GM18505 (cell line): ENCODE measurements at regions not wholly inside any gene's neighbourhood (a gene's known extent, or its start where the extent isn't known, plus 50 kb on each side); places are given as distances from the start of the nearest gene placed in this dataset.

Experiments used
- ATAC-seq: cut with Tn5 transposase; IDR thresholded peaks from one replicate; pipeline ENCODE4 v1.9.1; 2021; ENCODE audit not compliant: unreplicated experiment
- POLR2A ChIP-seq: IDR thresholded peaks from 4 replicates; pipeline ENCODE4 v1.6.1; 2011; ENCODE audit warnings: borderline replicate concordance; ENCODE audit not compliant: insufficient read depth, insufficient read length; ENCODE audit errors: extremely low read depth

- no peak for TF ChIP-seq POLR2A
- no peak for ATAC-seq
Observed at GRCh38 chr4:18686338-18687037, 664.9 kb upstream of the LCORL start.

GRCh38 chr4:18684932-18685331 is 663.4 kb upstream of the LCORL start:
- TF ChIP-seq POLR2A = no peak
- no peak for ATAC-seq

GRCh38 chr4:18676526-18676915 is 655.0 kb upstream of the LCORL start:
- TF ChIP-seq POLR2A = no peak
- no peak for ATAC-seq

- no peak for TF ChIP-seq POLR2A
- no peak for ATAC-seq
Observed at GRCh38 chr4:18675586-18676525, 654.3 kb upstream of the LCORL start.

- ATAC-seq = no peak
- no peak for TF ChIP-seq POLR2A
Observed at GRCh38 chr4:18670034-18670433, 648.5 kb upstream of the LCORL start.

- TF ChIP-seq POLR2A = no peak
Observed at GRCh38 chr4:18669390-18669789, 647.8 kb upstream of the LCORL start.

GRCh38 chr4:18666322-18666721 is 644.8 kb upstream of the LCORL start:
- TF ChIP-seq POLR2A = no peak
- no peak for ATAC-seq

More at GRCh38 chr4:18669390-18669789, 647.8 kb upstream of the LCORL start:
- ATAC-seq = no peak

- TF ChIP-seq POLR2A = no peak
- no peak for ATAC-seq
Observed at GRCh38 chr4:18664171-18664570, 642.6 kb upstream of the LCORL start.

GRCh38 chr4:18645351-18645750 is 623.8 kb upstream of the LCORL start:
- no peak for TF ChIP-seq POLR2A
- no peak for ATAC-seq

GRCh38 chr4:18641334-18641733 is 619.8 kb upstream of the LCORL start:
- TF ChIP-seq POLR2A = no peak

GRCh38 chr4:18638031-18638430 is 616.5 kb upstream of the LCORL start:
- no peak for TF ChIP-seq POLR2A
- ATAC-seq = no peak

More at GRCh38 chr4:18641334-18641733, 619.8 kb upstream of the LCORL start:
- no peak for ATAC-seq

- ATAC-seq = no peak
- no peak for TF ChIP-seq POLR2A
Observed at GRCh38 chr4:18636001-18636585, 614.5 kb upstream of the LCORL start.

GRCh38 chr4:18635531-18635930 is 614.0 kb upstream of the LCORL start:
- TF ChIP-seq POLR2A = no peak
- ATAC-seq = no peak
